Left ventricle myocardium inferior (tissue), 1 donor: ENCODE measurements at regions not wholly inside any gene's neighbourhood (a gene's known extent, or its start where the extent isn't known, plus 50 kb on each side); places are given as distances from the start of the nearest gene placed in this dataset.

Experiments
- DNase-seq: peaks from one replicate; pipeline ENCODE4 v3.0.0-alpha.2; 2020
- H3K27ac ChIP-seq: fragments of 200-600 bp; replicated peaks from 2 replicates; pipeline ENCODE4 v1.8.0; 2021
- H3K27me3 ChIP-seq: fragments of 200-600 bp; 2 replicates; pipeline ENCODE4 v1.8.0; 2021; ENCODE audit warnings: low read depth
- H3K36me3 ChIP-seq: fragments of 200-600 bp; 2 replicates; pipeline ENCODE4 v1.8.0; 2021
- H3K4me1 ChIP-seq: fragments of 200-600 bp; 2 replicates; pipeline ENCODE4 v1.8.0; 2021
- H3K4me3 ChIP-seq: fragments of 200-600 bp; 2 replicates; pipeline ENCODE4 v1.8.0; 2021; ENCODE audit warnings: mild to moderate bottlenecking, moderate library complexity
- H3K9me3 ChIP-seq: fragments of 200-600 bp; replicated peaks from 2 replicates; pipeline ENCODE4 v1.8.0; 2021
- intact Hi-C: fragments of 100-400 bp; cut with micrococcal nuclease; formaldehyde crosslinking; loops from one replicate; pipeline ENCODE4 v1.11.0; 2022
- TF ChIP-seq, protein P1 (sequence below): fragments of 200-600 bp; IDR thresholded peaks from 2 replicates; pipeline ENCODE4 v1.8.0; 2021; ENCODE audit warnings: antibody characterized with exemption, mild to moderate bottlenecking, borderline replicate concordance
- donor health status: DM: no; HTN: yes; CAD: no; lungs with severe emphysema.

DNA sequence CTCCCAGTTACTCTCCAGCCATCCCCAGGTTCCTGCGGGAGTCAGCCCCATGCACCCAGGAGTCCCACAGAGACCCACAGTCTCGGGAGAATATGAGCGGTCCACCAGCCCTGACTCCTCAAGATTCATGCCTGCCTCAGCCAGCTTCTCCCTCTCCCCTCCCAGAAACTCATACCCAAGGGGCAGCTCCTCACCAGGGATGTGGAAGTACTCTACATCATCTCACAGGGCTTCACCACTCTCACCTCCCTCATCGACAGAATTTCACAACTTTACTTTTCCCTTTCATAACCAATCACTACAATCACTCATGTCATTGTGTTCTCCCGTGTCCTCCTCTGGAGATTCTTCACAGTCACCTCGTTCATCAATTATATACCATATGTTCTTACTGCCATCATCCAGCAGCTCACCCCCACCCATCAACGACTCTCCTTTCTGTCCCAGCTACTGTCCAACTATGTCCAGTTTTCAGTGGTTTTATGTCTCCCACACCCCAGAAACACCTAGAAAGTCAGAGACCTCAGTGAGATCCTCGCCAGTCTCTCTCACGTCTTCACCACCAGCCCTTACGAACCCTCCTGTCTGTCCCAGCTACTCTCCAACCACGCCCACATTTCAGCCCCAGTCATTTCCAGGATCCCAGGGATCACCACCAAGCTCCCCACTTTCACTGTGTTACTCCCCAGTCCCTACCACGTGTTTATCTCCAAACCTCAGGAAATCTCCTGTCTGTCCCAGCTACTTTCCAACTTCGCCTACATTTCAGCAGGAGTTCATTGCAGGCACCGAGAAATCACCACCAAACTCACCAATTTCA lies 1530.1 kb upstream of the TPTE start:
- Histone ChIP-seq H3K9me3 (peaks cover 14% of the 10 kb centered on the region), H3K27ac (no peak overlapping the region), H3K4me1 (no peaks in the 10 kb centered on the region), H3K4me3 (no peak overlapping the region), H3K27me3 (peaks cover 77% of the 10 kb centered on the region), H3K36me3 (no peaks in the 10 kb centered on the region)
- TF ChIP-seq, protein P1, sequence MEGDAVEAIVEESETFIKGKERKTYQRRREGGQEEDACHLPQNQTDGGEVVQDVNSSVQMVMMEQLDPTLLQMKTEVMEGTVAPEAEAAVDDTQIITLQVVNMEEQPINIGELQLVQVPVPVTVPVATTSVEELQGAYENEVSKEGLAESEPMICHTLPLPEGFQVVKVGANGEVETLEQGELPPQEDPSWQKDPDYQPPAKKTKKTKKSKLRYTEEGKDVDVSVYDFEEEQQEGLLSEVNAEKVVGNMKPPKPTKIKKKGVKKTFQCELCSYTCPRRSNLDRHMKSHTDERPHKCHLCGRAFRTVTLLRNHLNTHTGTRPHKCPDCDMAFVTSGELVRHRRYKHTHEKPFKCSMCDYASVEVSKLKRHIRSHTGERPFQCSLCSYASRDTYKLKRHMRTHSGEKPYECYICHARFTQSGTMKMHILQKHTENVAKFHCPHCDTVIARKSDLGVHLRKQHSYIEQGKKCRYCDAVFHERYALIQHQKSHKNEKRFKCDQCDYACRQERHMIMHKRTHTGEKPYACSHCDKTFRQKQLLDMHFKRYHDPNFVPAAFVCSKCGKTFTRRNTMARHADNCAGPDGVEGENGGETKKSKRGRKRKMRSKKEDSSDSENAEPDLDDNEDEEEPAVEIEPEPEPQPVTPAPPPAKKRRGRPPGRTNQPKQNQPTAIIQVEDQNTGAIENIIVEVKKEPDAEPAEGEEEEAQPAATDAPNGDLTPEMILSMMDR, result no peak
- intact Hi-C loops, result no loop called here
- no peak for DNase-seq

- intact Hi-C loops, result no loop called here
- Histone ChIP-seq H3K27me3 (peaks cover 77% of the 10 kb centered on the region), H3K27ac (no peak overlapping the region), H3K4me1 (no peaks in the 10 kb centered on the region), H3K9me3 (peaks cover 14% of the 10 kb centered on the region), H3K4me3 (no peak overlapping the region), H3K36me3 (no peaks in the 10 kb centered on the region)
- DNase-seq, result no peak
- TF ChIP-seq, protein P1, result no peak
These were observed 1529.3 kb upstream of the TPTE start for GRCh38 chr21:8991968-8992621.

DNA sequence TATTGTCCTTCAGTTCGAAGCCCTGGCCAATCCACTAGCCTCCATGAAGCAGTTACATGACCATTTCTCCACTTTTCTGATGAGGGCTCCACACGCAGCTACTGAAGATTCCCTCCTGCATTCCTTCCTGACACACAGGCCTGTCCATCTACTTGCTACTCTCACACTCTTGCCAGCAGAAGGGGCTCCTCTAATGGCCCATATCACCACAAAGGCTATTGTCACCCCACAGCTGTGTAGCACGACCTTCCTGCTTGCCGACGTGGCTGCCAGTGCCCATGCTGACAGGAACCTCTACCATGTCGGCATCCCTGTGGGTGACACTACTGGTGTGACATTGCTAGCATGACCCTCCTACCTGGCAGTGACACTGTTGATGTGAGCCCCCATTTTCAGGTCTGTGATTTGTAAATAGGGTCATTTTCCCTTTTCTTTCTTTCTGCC lies 1528.6 kb upstream of the TPTE start:
- H3K27me3 ChIP-seq, result peaks cover 77% of the 10 kb centered on the region

DNA sequence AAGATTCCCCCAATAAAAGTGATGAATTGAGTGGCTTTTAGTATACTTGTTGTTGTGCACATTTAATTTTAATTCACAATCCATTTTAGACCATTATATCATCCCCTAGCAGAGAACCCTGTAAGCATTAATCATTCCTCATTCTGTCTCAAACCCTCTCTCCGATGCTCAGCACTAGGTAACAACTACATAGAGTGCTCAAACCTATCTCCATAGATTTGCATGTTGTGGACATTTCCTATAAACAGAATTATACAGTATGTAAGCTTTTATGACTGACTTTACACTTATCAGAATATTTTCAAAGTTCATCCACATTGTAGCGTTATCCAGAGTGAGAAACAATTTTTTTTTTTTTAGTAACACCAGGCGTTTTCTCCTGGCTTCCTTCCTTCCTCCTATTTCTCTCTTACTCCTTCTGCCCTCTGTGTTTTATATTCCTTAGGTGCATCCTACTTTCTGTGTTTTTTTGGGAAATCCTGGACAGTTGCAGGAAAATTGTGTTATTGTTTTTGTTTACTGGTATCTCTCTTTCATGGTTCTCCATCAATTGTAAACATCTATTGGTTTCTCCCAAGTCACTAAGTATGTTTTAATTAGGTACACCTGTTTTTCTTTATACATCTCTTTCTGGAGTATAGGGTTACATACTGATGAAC lies 1528.0 kb upstream of the TPTE start:
- TF ChIP-seq, protein P1, result no peak
- Histone ChIP-seq H3K27me3 (peaks cover 77% of the 10 kb centered on the region), H3K4me1 (no peaks in the 10 kb centered on the region), H3K4me3 (no peak overlapping the region), H3K9me3 (peaks cover 14% of the 10 kb centered on the region), H3K36me3 (no peaks in the 10 kb centered on the region), H3K27ac (no peak overlapping the region)
- no peak for DNase-seq
- intact Hi-C loops, result no loop called here

More for the DNA sequence above, 1528.6 kb upstream of the TPTE start:
- Histone ChIP-seq H3K36me3 (no peaks in the 10 kb centered on the region), H3K9me3 (peaks cover 14% of the 10 kb centered on the region), H3K4me1 (no peaks in the 10 kb centered on the region), H3K27ac (no peak overlapping the region), H3K4me3 (no peak overlapping the region)
- TF ChIP-seq, protein P1, result no peak
- intact Hi-C loops, result no loop called here
- DNase-seq, result no peak

DNA sequence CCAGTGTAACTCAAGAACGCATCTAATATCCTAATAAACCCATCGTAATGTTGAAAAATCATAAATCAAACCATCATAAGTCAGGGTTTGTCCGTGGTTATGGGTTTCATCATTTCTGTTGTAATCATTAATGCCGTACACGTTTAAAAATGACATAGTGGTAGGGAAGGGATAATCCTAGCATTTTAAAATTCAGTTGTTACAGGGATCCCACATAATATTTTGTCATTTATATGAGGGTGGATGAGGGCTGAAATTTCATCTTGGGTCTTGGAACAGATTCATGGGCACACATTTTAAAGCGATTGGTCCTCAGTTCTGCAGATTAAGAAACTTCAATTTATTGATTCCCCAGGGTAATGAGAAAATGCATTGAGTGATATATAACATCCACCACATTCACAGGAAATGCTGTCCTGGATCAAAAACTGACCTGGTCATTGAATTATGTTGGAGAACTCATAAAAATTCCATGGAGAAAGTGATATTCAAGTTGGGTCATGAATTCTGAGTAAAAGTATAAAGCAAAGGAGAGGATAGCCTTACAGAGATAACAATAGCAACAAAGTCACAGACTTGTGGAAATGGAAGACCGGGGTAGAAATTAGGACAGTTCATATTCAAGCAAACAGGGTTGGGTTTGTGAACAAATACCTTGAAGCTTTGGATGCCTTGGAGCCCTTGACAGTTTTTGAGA lies 1527.3 kb upstream of the TPTE start:
- intact Hi-C loops, result no loop called here
- no peak for DNase-seq
- no peaks in the 10 kb centered on the region for H3K4me1 ChIP-seq
- H3K27me3 ChIP-seq, result peaks cover 73% of the 10 kb centered on the region
- H3K9me3 ChIP-seq, result peaks cover 13% of the 10 kb centered on the region
- H3K4me3 ChIP-seq, result no peak overlapping the region
- TF ChIP-seq, protein P1, result no peak
- no peak overlapping the region for H3K27ac ChIP-seq
- no peaks in the 10 kb centered on the region for H3K36me3 ChIP-seq
